H1 (cell line): ENCODE measurements at regions not wholly inside any gene's neighbourhood (a gene's known extent, or its start where the extent isn't known, plus 50 kb on each side); places are given as distances from the start of the nearest gene placed in this dataset.

Experiments used
- CTCF ChIA-PET: fragments of 300-600 bp; sonication (Branson Sonifier 250); formaldehyde crosslinking; loops from one replicate; lab custom pipeline; 2021; ENCODE audit not compliant: partially characterized antibody; lab: Charles Lee
- POLR2A ChIA-PET: fragments of 300-600 bp; sonication (Branson Sonifier 250); formaldehyde crosslinking; loops from one replicate; lab custom pipeline; 2021; ENCODE audit warnings: inconsistent platforms; ENCODE audit not compliant: partially characterized antibody; lab: Charles Lee
- DNase-seq, 2 experiments: peaks; one replicate each; pipeline versions ENCODE4 v3.0.0 to v3.0.0-alpha.2; 2010 to 2022; ENCODE audit warnings: low spot score in 2 of 2, low read depth in 1 of 2, mixed read lengths in 1 of 2
- FAIRE-seq: peaks from 2 replicates; lab custom pipeline; 2011; peaks lifted over from hg19 to GRCh38; lab: Jason Lieb, UNC
- H2AFZ ChIP-seq: 2 replicates; pipeline ENCODE4 v1.8.1; 2012; ENCODE audit warnings: low read length, inconsistent platforms
- H2AK5ac ChIP-seq: 2 replicates; pipeline ENCODE4 v1.6.1; 2013; ENCODE audit warnings: low read depth, low read length
- H2BK120ac ChIP-seq: replicated peaks from 2 replicates; pipeline ENCODE3; 2013; ENCODE audit warnings: low read depth, low read length, inconsistent platforms
- H2BK12ac ChIP-seq: 2 replicates; pipeline ENCODE4 v1.6.1; 2013; ENCODE audit warnings: low read depth, low read length
- H2BK15ac ChIP-seq: 2 replicates; pipeline ENCODE4 v1.6.1; 2013; ENCODE audit warnings: low read length
- H2BK20ac ChIP-seq: 2 replicates; pipeline ENCODE4 v1.6.1; 2013; ENCODE audit warnings: low read length
- H2BK5ac ChIP-seq: 2 replicates; pipeline ENCODE4 v1.6.1; 2013; ENCODE audit warnings: low read depth, low read length
- H3K14ac ChIP-seq: 2 replicates; pipeline ENCODE4 v1.6.1; 2013; ENCODE audit warnings: inconsistent platforms; ENCODE audit not compliant: insufficient read length
- H3K18ac ChIP-seq: 2 replicates; pipeline ENCODE4 v1.6.1; 2013; ENCODE audit warnings: low read length; ENCODE audit errors: extremely low read depth
- H3K23ac ChIP-seq: 2 replicates; pipeline ENCODE4 v1.6.1; 2013; ENCODE audit warnings: inconsistent platforms; ENCODE audit not compliant: insufficient read length
- H3K23me2 ChIP-seq: 2 replicates; pipeline ENCODE4 v1.6.1; 2013; ENCODE audit warnings: low read depth, low read length
- H3K27ac ChIP-seq: 2 replicates; pipeline ENCODE4 v1.6.1; 2011; ENCODE audit warnings: low read depth, low read length, inconsistent platforms
- H3K27me3 ChIP-seq, 4 experiments: replicated peaks in 1 of 4; 1 replicate in 1 of 4; 2 replicates in 3 of 4; pipeline versions ENCODE4 v1.6.1 to v1.8.1; 2011 to 2013; ENCODE audit warnings: low read length in 3 of 4, mild to moderate bottlenecking in 3 of 4, inconsistent platforms in 2 of 4, mixed read lengths in 2 of 4, moderate library complexity in 1 of 4; ENCODE audit not compliant: control insufficient read depth in 3 of 4, insufficient read depth in 3 of 4; ENCODE audit errors: extremely low read depth in 1 of 4
- H3K36me3 ChIP-seq, 4 experiments: 2 replicates each; pipeline versions ENCODE4 v1.6.1 to v1.8.1; 2011 to 2013; ENCODE audit warnings: mild to moderate bottlenecking in 4 of 4, low read length in 3 of 4, moderate library complexity in 2 of 4, control low read depth in 1 of 4, inconsistent platforms in 1 of 4; ENCODE audit not compliant: insufficient read depth in 4 of 4, control insufficient read depth in 2 of 4
- H3K4ac ChIP-seq: replicated peaks from 2 replicates; pipeline ENCODE3; 2013; ENCODE audit warnings: low read length, low read depth, mixed read lengths, inconsistent platforms; ENCODE audit not compliant: insufficient read length
- H3K4me1 ChIP-seq, 4 experiments: replicated peaks in 1 of 4; 1 replicate in 1 of 4; 2 replicates in 3 of 4; pipeline versions ENCODE4 v1.6.1 to v1.8.1; 2011 to 2013; ENCODE audit warnings: low read length in 3 of 4, inconsistent platforms in 2 of 4, mixed read lengths in 1 of 4; ENCODE audit not compliant: insufficient read depth in 4 of 4, control insufficient read depth in 3 of 4
- H3K4me2 ChIP-seq, 2 experiments: 2 replicates each; pipeline versions ENCODE4 v1.6.1 to v1.8.1; 2011 to 2013; ENCODE audit warnings: low read depth in 2 of 2, low read length in 2 of 2, control low read depth in 1 of 2, inconsistent platforms in 1 of 2, mild to moderate bottlenecking in 1 of 2; ENCODE audit not compliant: insufficient read depth in 1 of 2
- H3K4me3 ChIP-seq, 4 experiments: fragments of 200-600, 300-600 bp in 1 of 4; sonication (generic), shearing (Covaris generic), sonication (Bioruptor Twin) in 1 of 4; 2 replicates each; pipeline versions ENCODE4 v1.5.1 to v1.8.1; 2011 to 2016; ENCODE audit warnings: low read length in 4 of 4, low read depth in 3 of 4, control low read depth in 2 of 4, inconsistent platforms in 2 of 4, mild to moderate bottlenecking in 2 of 4, mixed read lengths in 1 of 4, moderate library complexity in 1 of 4; ENCODE audit not compliant: insufficient read depth in 2 of 4; ENCODE audit errors: extremely low read depth in 1 of 4
- H3K56ac ChIP-seq: replicated peaks from 2 replicates; pipeline ENCODE3; 2013; ENCODE audit warnings: low read depth, mild to moderate bottlenecking, mixed read lengths, low read length, inconsistent platforms; ENCODE audit not compliant: insufficient read length
- H3K79me1 ChIP-seq: 2 replicates; pipeline ENCODE4 v1.6.1; 2013; ENCODE audit warnings: low read depth, low read length, control low read depth
- H3K79me2 ChIP-seq, 2 experiments: 2 replicates each; pipeline versions ENCODE4 v1.6.1 to v1.8.1; 2012 to 2013; ENCODE audit warnings: low read length in 2 of 2, mild to moderate bottlenecking in 2 of 2, inconsistent platforms in 1 of 2; ENCODE audit not compliant: insufficient read depth in 2 of 2, control insufficient read depth in 1 of 2
- H3K9ac ChIP-seq, 4 experiments: replicated peaks in 1 of 4; 1 replicate in 1 of 4; 2 replicates in 3 of 4; pipeline versions ENCODE4 v1.6.1 to v1.8.1; 2011 to 2013; ENCODE audit warnings: low read depth in 3 of 4, low read length in 3 of 4, control low read depth in 2 of 4, mild to moderate bottlenecking in 2 of 4, moderate library complexity in 2 of 4, inconsistent platforms in 1 of 4; ENCODE audit errors: extremely low read depth in 1 of 4
- H3K9me3 ChIP-seq, 2 experiments: 2 replicates each; pipeline versions ENCODE4 v1.6.1 to v1.8.1; 2012 to 2013; ENCODE audit warnings: mild to moderate bottlenecking in 2 of 2, moderate library complexity in 2 of 2, control low read depth in 1 of 2, inconsistent platforms in 1 of 2, low read depth in 1 of 2, low read length in 1 of 2, mixed read lengths in 1 of 2; ENCODE audit not compliant: insufficient read depth in 2 of 2
- H4K20me1 ChIP-seq, 2 experiments: replicated peaks in 1 of 2; 2 replicates each; pipeline versions ENCODE3 to v1.8.1; 2011 to 2013; ENCODE audit warnings: inconsistent platforms in 2 of 2, low read length in 2 of 2, mild to moderate bottlenecking in 1 of 2; ENCODE audit not compliant: insufficient read depth in 2 of 2, control insufficient read depth in 1 of 2
- H4K5ac ChIP-seq: 2 replicates; pipeline ENCODE4 v1.6.1; 2013; ENCODE audit warnings: low read length, low read depth, mixed read lengths, inconsistent platforms; ENCODE audit not compliant: insufficient read length
- H4K8ac ChIP-seq: 2 replicates; pipeline ENCODE4 v1.8.0; 2013; ENCODE audit warnings: mild to moderate bottlenecking, moderate library complexity, low read length, inconsistent platforms; ENCODE audit not compliant: insufficient read depth; ENCODE audit errors: extremely low read depth
- H4K91ac ChIP-seq: replicated peaks from 2 replicates; pipeline ENCODE3; 2013; ENCODE audit warnings: low read length, mixed read lengths, inconsistent platforms; ENCODE audit not compliant: insufficient read length
- CTCF ChIP-seq, 3 experiments: IDR thresholded peaks; 1 replicate in 2 of 3; 2 replicates in 1 of 3; pipeline versions ENCODE4 v1.5.1 to v1.6.1; 2011; ENCODE audit warnings: low read length in 3 of 3, mild to moderate bottlenecking in 3 of 3, inconsistent platforms in 2 of 3, low read depth in 1 of 3, moderate library complexity in 1 of 3; ENCODE audit not compliant: insufficient read depth in 1 of 3; ENCODE audit errors: control extremely low read depth in 1 of 3
- HDAC2 ChIP-seq, 2 experiments: fragments of 300-600 bp in 1 of 2; sonication (generic) in 1 of 2; IDR thresholded peaks; 2 replicates each; pipeline ENCODE4 v1.6.1; 2011 to 2012; ENCODE audit warnings: low read depth in 2 of 2, low read length in 2 of 2, mild to moderate bottlenecking in 2 of 2, moderate library complexity in 2 of 2, borderline replicate concordance in 1 of 2, inconsistent platforms in 1 of 2
- RXRA ChIP-seq: IDR thresholded peaks from 2 replicates; pipeline ENCODE4 v1.6.1; 2011; ENCODE audit warnings: low read depth, mild to moderate bottlenecking, low read length, moderate library complexity; ENCODE audit not compliant: insufficient read depth
- WGBS, 2 experiments: shearing (Covaris generic) in 1 of 2; methylation state at CpG; one replicate each; pipeline versions ENCODE4 v1.1.6 to v1.1.7; 2013 to 2015; ENCODE audit warnings: low lambda C conversion rate in 2 of 2, mixed read lengths in 2 of 2, inconsistent platforms in 1 of 2, low coverage in 1 of 2, missing lambda C conversion rate in 1 of 2; ENCODE audit not compliant: insufficient replicate concordance in 2 of 2, insufficient coverage in 1 of 2, insufficient read length in 1 of 2; ENCODE audit errors: extremely low coverage in 1 of 2, missing lambda C conversion rate in 1 of 2; 5-methylcytosine and 5-hydroxymethylcytosine counted together

- TF ChIP-seq RXRA (no peak), CTCF (IDR thresholded peaks at IDR 0.05; ENCODE audit: control extremely low read depth in 1 of 3, insufficient read depth in 1 of 3, low read depth in 1 of 3, low read length in 3 of 3) (peak in 1 of 3 experiments; percentile 2; a peak in 1 of 4 replicates), HDAC2 (IDR thresholded peaks at IDR 0.05; ENCODE audit: borderline replicate concordance in 1 of 2, low read depth in 2 of 2, low read length in 2 of 2) (no peak)
- DNase-seq, result no peak
- Histone ChIP-seq H4K91ac (no peak overlapping the region), H3K14ac (no peak overlapping the region), H2BK5ac (no peak overlapping the region), H3K9me3 (no peaks in the 10 kb centered on the region), H3K79me1 (no peaks in the 10 kb centered on the region), H3K23ac (no peak overlapping the region), H3K56ac (no peak overlapping the region), H3K36me3 (no peaks in the 10 kb centered on the region), H2BK12ac (no peak overlapping the region), H3K27ac (no peak overlapping the region), H3K4ac (no peak overlapping the region), H2BK120ac (no peak overlapping the region), H3K4me1 (peaks cover 3 to 17% (median 9%) of the 10 kb centered on the region in 4 experiments), H4K8ac (no peak overlapping the region), H3K27me3 (peaks cover 0 to 4% (median 1%) of the 10 kb centered on the region in 4 experiments; a peak in 3 of 7 replicates), H2BK15ac (no peak overlapping the region), H4K20me1 (no peaks in the 10 kb centered on the region), H3K23me2 (peaks cover 4% of the 10 kb centered on the region; the same call in 1 of the 2 replicates), H2BK20ac (no peak overlapping the region), H3K18ac (no peak overlapping the region), H2AK5ac (no peak overlapping the region), H3K4me3 (no peak overlapping the region), H3K79me2 (no peaks in the 10 kb centered on the region), H4K5ac (no peak overlapping the region), H2AFZ (no peak overlapping the region), H3K9ac (no peak overlapping the region), H3K4me2 (no peak overlapping the region)
- WGBS, 2 experiments, result 83% methylated on average over 1 of the region's 1 CpG; no CpG with 5 or more reads in 1 of the 2 experiments
- CTCF ChIA-PET, result interaction anchor here (1.0 to 1.8 kb wide), 5 partner anchors 10 to 38 kb away, joined by 3 to 7 read pairs (median 4); no protein-coding TSS in a partner anchor
- POLR2A ChIA-PET, result no interaction called here
- no peak for FAIRE-seq
Observed at GRCh38 chr12:24557738-24558137, 391.2 kb downstream of the BCAT1 start.
